ENCODE measurements at regions not wholly inside any gene's neighbourhood (a gene's known extent, or its start where the extent isn't known, plus 50 kb on each side); places are given as distances from the start of the nearest gene placed in this dataset.

- H3K4me1 ChIP-seq: peaks cover 0 to 14% (median 3%) of the 10 kb centered on the region in 4 donors
- intact Hi-C loops (cut with DNase I): no loop called here
- WGBS: 44% methylated on average over 1 of the region's 1 CpG
- no peaks in the 10 kb centered on the region for H3K27me3 ChIP-seq
- no peaks in the 10 kb centered on the region for H3K36me3 ChIP-seq
- no peak for DNase-seq (ENCODE audit: extremely low spot score)
- H3K9me3 ChIP-seq: no peaks in the 10 kb centered on the region
- H3K27ac ChIP-seq (replicated peaks in 1 of 4): no peak overlapping the region
- H3K4me3 ChIP-seq: no peak overlapping the region
- TF ChIP-seq POLR2AphosphoS5 (IDR thresholded peaks at IDR 0.05) (no peak), POLR2A (IDR thresholded peaks at IDR 0.05; ENCODE audit: low read depth) (no peak), EP300 (IDR thresholded peaks at IDR 0.05) (no peak)
- TF ChIP-seq, protein P1, sequence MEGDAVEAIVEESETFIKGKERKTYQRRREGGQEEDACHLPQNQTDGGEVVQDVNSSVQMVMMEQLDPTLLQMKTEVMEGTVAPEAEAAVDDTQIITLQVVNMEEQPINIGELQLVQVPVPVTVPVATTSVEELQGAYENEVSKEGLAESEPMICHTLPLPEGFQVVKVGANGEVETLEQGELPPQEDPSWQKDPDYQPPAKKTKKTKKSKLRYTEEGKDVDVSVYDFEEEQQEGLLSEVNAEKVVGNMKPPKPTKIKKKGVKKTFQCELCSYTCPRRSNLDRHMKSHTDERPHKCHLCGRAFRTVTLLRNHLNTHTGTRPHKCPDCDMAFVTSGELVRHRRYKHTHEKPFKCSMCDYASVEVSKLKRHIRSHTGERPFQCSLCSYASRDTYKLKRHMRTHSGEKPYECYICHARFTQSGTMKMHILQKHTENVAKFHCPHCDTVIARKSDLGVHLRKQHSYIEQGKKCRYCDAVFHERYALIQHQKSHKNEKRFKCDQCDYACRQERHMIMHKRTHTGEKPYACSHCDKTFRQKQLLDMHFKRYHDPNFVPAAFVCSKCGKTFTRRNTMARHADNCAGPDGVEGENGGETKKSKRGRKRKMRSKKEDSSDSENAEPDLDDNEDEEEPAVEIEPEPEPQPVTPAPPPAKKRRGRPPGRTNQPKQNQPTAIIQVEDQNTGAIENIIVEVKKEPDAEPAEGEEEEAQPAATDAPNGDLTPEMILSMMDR (IDR thresholded peaks at IDR 0.05): no peak
Observed at GRCh38 chr5:57349214-57349613, 133.4 kb downstream of the ACTBL2 start.

- no peaks in the 10 kb centered on the region for H3K36me3 ChIP-seq
- no peaks in the 10 kb centered on the region for H3K27me3 ChIP-seq
- no peak overlapping the region for H3K27ac ChIP-seq (replicated peaks in 1 of 4)
- intact Hi-C loops (cut with DNase I): no loop called here
- no peaks in the 10 kb centered on the region for H3K9me3 ChIP-seq
- DNase-seq (ENCODE audit: extremely low spot score): no peak
- TF ChIP-seq, protein P1 (IDR thresholded peaks at IDR 0.05): no peak
- TF ChIP-seq POLR2AphosphoS5 (IDR thresholded peaks at IDR 0.05): no peak
- no peak for TF ChIP-seq POLR2A (IDR thresholded peaks at IDR 0.05; ENCODE audit: low read depth)
- no peak for TF ChIP-seq EP300 (IDR thresholded peaks at IDR 0.05)
- peaks cover 0 to 14% (median 3%) of the 10 kb centered on the region in 4 donors for H3K4me1 ChIP-seq
- 48% methylated on average over 7 of the region's 7 CpGs for WGBS
- no peak overlapping the region for H3K4me3 ChIP-seq
Observed at GRCh38 chr5:57348376-57349140, 134.1 kb downstream of the ACTBL2 start.

DNA sequence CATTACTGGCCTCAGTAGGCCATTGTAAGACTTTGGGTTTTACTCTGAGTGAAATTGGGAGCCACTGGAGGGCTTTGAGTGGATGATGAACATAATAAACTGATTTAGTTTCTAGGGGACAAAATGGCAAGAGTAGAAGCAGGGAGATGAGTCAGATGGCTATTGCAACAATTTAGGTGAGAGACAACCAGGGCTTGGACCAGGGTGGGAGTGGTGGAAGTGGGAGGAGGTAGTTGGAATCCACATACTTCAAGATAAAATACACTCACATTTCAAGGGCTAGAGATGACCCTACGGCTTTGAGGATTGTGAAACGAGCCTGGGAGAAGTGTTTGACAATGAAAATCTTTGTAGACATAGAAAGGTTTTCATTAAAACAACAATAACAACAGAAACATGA lies 136.3 kb downstream of the ACTBL2 start:
- TF ChIP-seq POLR2AphosphoS5 (IDR thresholded peaks at IDR 0.05) (no peak), POLR2A (IDR thresholded peaks at IDR 0.05; ENCODE audit: low read depth) (no peak), EP300 (IDR thresholded peaks at IDR 0.05) (no peak)
- TF ChIP-seq, protein P1 (IDR thresholded peaks at IDR 0.05): no peak
- H3K4me3 ChIP-seq: no peak overlapping the region
- H3K4me1 ChIP-seq: peaks cover 0 to 14% (median 3%) of the 10 kb centered on the region in 4 donors
- H3K27me3 ChIP-seq: no peaks in the 10 kb centered on the region
- no peaks in the 10 kb centered on the region for H3K9me3 ChIP-seq
- DNase-seq (ENCODE audit: extremely low spot score): no peak
- no peaks in the 10 kb centered on the region for H3K36me3 ChIP-seq
- H3K27ac ChIP-seq (replicated peaks in 1 of 4): no peak overlapping the region
- 84% methylated on average over 2 of the region's 2 CpGs for WGBS
- intact Hi-C loops (cut with DNase I): no loop called here

DNA sequence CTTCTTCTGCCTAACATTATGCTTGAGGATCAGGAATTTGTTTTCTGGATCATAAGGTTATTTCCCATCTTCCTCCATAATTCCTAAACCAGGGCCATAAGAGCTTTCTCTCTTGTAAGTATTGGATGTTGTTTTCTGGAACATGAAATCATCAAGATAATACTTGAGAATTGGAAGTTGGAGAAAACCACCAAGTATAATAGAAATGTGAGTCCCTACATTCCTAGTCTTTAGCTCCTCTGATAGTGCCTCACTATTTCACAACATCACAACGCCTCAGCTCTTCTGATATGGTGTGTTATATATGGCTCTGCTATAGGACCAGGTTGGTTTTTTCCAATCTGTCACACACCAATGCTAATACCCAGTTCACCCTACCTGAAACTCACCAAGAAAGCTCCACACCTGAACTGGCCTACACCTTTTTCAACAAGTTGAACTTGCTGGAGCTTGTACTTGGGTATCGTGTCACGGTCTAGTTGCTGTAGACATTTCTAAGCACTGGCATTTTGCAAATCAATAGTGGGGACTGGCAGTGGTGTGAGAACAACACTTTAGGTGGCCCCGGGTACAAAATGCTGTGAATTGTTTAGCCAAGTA lies 141.1 kb downstream of the ACTBL2 start:
- DNase-seq (ENCODE audit: extremely low spot score): no peak
- Histone ChIP-seq H3K27me3 (no peaks in the 10 kb centered on the region), H3K4me1 (no peaks in the 10 kb centered on the region), H3K4me3 (no peak overlapping the region), H3K27ac (replicated peaks in 1 of 4) (no peak overlapping the region), H3K36me3 (no peaks in the 10 kb centered on the region), H3K9me3 (no peaks in the 10 kb centered on the region)
- TF ChIP-seq EP300 (IDR thresholded peaks at IDR 0.05) (no peak), POLR2A (IDR thresholded peaks at IDR 0.05; ENCODE audit: low read depth) (no peak)
- 94% methylated on average over 4 of the region's 4 CpGs for WGBS
- intact Hi-C loops (cut with DNase I): no loop called here

DNA sequence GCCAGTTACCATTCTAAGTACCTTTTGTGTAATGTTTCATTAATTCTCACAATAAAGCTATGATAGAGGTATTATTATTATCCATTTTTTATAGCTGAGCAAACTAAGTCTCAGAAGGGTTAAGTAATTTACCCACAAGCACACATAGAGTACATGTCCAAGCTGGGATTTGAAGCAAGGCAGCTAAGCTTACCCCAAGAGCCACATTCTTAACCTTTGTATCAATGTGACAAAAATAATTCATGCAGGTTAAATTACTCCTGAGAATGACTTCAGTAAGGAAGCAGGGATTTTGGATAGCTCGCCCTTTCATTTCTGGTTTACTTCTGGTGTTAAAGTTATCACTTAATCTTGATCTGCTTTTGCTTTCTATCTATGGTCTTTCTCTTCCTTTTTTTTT lies 141.9 kb downstream of the ACTBL2 start:
- intact Hi-C loops (cut with DNase I): no loop called here
- Histone ChIP-seq H3K36me3 (no peaks in the 10 kb centered on the region), H3K27ac (replicated peaks in 1 of 4) (no peak overlapping the region), H3K27me3 (no peaks in the 10 kb centered on the region), H3K9me3 (no peaks in the 10 kb centered on the region), H3K4me1 (no peaks in the 10 kb centered on the region), H3K4me3 (no peak overlapping the region)
- TF ChIP-seq POLR2AphosphoS5 (IDR thresholded peaks at IDR 0.05): no peak
- TF ChIP-seq POLR2A (IDR thresholded peaks at IDR 0.05; ENCODE audit: low read depth): no peak
- TF ChIP-seq, protein P1 (IDR thresholded peaks at IDR 0.05): no peak
- TF ChIP-seq EP300 (IDR thresholded peaks at IDR 0.05): no peak
- no peak for DNase-seq (ENCODE audit: extremely low spot score)
- WGBS: 79% methylated on average over 1 of the region's 1 CpG
